H9 (cell line): ENCODE measurements at regions not wholly inside any gene's neighbourhood (a gene's known extent, or its start where the extent isn't known, plus 50 kb on each side); places are given as distances from the start of the nearest gene placed in this dataset.
"Not testable (repeated sequence)": the region's sequence is repeated elsewhere in the genome, so short reads cannot be mapped to it uniquely, and the experiment has no call there.

Source experiments
- DNase-seq: peaks from one replicate; pipeline ENCODE4 v3.0.0-alpha.2; 2017
- H2AFZ ChIP-seq: one replicate; pipeline ENCODE4 v1.6.1; 2013; ENCODE audit warnings: mild to moderate bottlenecking, low read length, control low read depth, moderate library complexity
- H2AK5ac ChIP-seq: 2 replicates; pipeline ENCODE4 v1.6.1; 2013; ENCODE audit warnings: low read length, control low read depth, mixed read lengths; ENCODE audit not compliant: insufficient read length
- H2BK120ac ChIP-seq: one replicate; pipeline ENCODE4 v1.6.1; 2013; ENCODE audit warnings: low read depth, mild to moderate bottlenecking, low read length, control low read depth, inconsistent platforms; ENCODE audit not compliant: poor library complexity, severe bottlenecking
- H2BK12ac ChIP-seq: 2 replicates; pipeline ENCODE4 v1.6.1; 2013; ENCODE audit warnings: low read length, control low read depth, mixed read lengths, low read depth; ENCODE audit not compliant: insufficient read length
- H2BK15ac ChIP-seq: 2 replicates; pipeline ENCODE4 v1.6.1; 2013; ENCODE audit warnings: low read depth, low read length, control low read depth
- H2BK20ac ChIP-seq: one replicate; pipeline ENCODE4 v1.6.1; 2013; ENCODE audit warnings: low read depth, mild to moderate bottlenecking, low read length, control low read depth, inconsistent platforms; ENCODE audit not compliant: poor library complexity, severe bottlenecking
- H2BK5ac ChIP-seq: 2 replicates; pipeline ENCODE4 v1.6.1; 2013; ENCODE audit warnings: low read length, control low read depth, mixed read lengths; ENCODE audit not compliant: insufficient read length
- H3K14ac ChIP-seq: 2 replicates; pipeline ENCODE4 v1.6.1; 2013; ENCODE audit warnings: low read length, control low read depth; ENCODE audit not compliant: insufficient read depth
- H3K18ac ChIP-seq: 2 replicates; pipeline ENCODE4 v1.6.1; 2013; ENCODE audit warnings: low read depth, mild to moderate bottlenecking, mixed read lengths, low read length, control low read depth; ENCODE audit not compliant: insufficient read length
- H3K23ac ChIP-seq: 2 replicates; pipeline ENCODE4 v1.6.1; 2013; ENCODE audit warnings: low read length, control low read depth, mixed read lengths, low read depth; ENCODE audit not compliant: insufficient read length
- H3K23me2 ChIP-seq: 2 replicates; pipeline ENCODE4 v1.6.1; 2013; ENCODE audit warnings: low read depth, mild to moderate bottlenecking, mixed read lengths, low read length, control low read depth; ENCODE audit not compliant: insufficient read length, poor library complexity, severe bottlenecking
- H3K27ac ChIP-seq: 2 replicates; pipeline ENCODE4 v1.5.1; 2013; ENCODE audit warnings: low read length, control low read depth, mixed read lengths, low read depth; ENCODE audit not compliant: insufficient read length
- H3K27me3 ChIP-seq: 2 replicates; pipeline ENCODE4 v1.6.1; 2013; ENCODE audit warnings: low read length, control low read depth, inconsistent platforms; ENCODE audit not compliant: insufficient read depth
- H3K4ac ChIP-seq: 2 replicates; pipeline ENCODE4 v1.6.1; 2013; ENCODE audit warnings: low read depth, mild to moderate bottlenecking, control low read depth, inconsistent platforms, low read length, moderate library complexity
- H3K4me1 ChIP-seq: 2 replicates; pipeline ENCODE4 v1.6.1; 2013; ENCODE audit warnings: low read length, control low read depth, inconsistent platforms; ENCODE audit not compliant: insufficient read depth
- H3K4me2 ChIP-seq: 2 replicates; pipeline ENCODE4 v1.6.1; 2013; ENCODE audit warnings: low read length, control low read depth, mixed read lengths; ENCODE audit not compliant: insufficient read length, insufficient read depth
- H3K56ac ChIP-seq: 2 replicates; pipeline ENCODE4 v1.6.1; 2013; ENCODE audit warnings: low read depth, mild to moderate bottlenecking, mixed read lengths, low read length, control low read depth; ENCODE audit not compliant: insufficient read length
- H3K79me1 ChIP-seq: 2 replicates; pipeline ENCODE4 v1.6.1; 2013; ENCODE audit warnings: low read depth, mild to moderate bottlenecking, moderate library complexity, low read length, control low read depth, inconsistent platforms; ENCODE audit not compliant: insufficient read depth, poor library complexity, severe bottlenecking
- H3K79me2 ChIP-seq: 2 replicates; pipeline ENCODE4 v1.6.1; 2013; ENCODE audit warnings: low read length, control low read depth, inconsistent platforms; ENCODE audit not compliant: insufficient read depth
- H3K9ac ChIP-seq: 2 replicates; pipeline ENCODE4 v1.6.1; 2013; ENCODE audit warnings: low read length, control low read depth, mixed read lengths; ENCODE audit not compliant: insufficient read length; ENCODE audit errors: extremely low read depth
- H3K9me3 ChIP-seq: one replicate; pipeline ENCODE4 v1.6.1; 2013; ENCODE audit warnings: low read depth, low read length, inconsistent platforms; ENCODE audit not compliant: control insufficient read depth
- H3T11ph ChIP-seq: one replicate; pipeline ENCODE4 v1.6.1; 2013; ENCODE audit warnings: mild to moderate bottlenecking, low read length, control low read depth, inconsistent platforms
- H4K20me1 ChIP-seq: one replicate; pipeline ENCODE4 v1.6.1; 2013; ENCODE audit not compliant: control insufficient read depth, insufficient read length, insufficient read depth
- H4K5ac ChIP-seq: 2 replicates; pipeline ENCODE4 v1.6.1; 2013; ENCODE audit warnings: low read depth, mild to moderate bottlenecking, mixed read lengths, low read length, control low read depth; ENCODE audit not compliant: insufficient read length
- H4K8ac ChIP-seq: replicated peaks from 2 replicates; pipeline ENCODE4 v1.6.1; 2013; ENCODE audit warnings: low read length, control low read depth, mixed read lengths, low read depth; ENCODE audit not compliant: insufficient read length
- H4K91ac ChIP-seq: 2 replicates; pipeline ENCODE4 v1.6.1; 2013; ENCODE audit warnings: low read depth, mild to moderate bottlenecking, moderate library complexity, mixed read lengths, low read length, control low read depth; ENCODE audit not compliant: insufficient read length
- H3K27ac Mint-ChIP-seq, 3 experiments: 2 replicates in 2 of 3; 3 replicates in 1 of 3; pipeline ENCODE4 v1.8.0; 2020 to 2021; ENCODE audit warnings: mixed read lengths in 3 of 3, mild to moderate bottlenecking in 1 of 3, moderate library complexity in 1 of 3
- H3K27me3 Mint-ChIP-seq: 2 replicates; pipeline ENCODE4 v1.8.0; 2021; ENCODE audit warnings: low read depth, mild to moderate bottlenecking, moderate library complexity, mixed read lengths
- H3K36me3 Mint-ChIP-seq, 3 experiments: 2 replicates in 2 of 3; 3 replicates in 1 of 3; pipeline ENCODE4 v1.8.0; 2020 to 2021; ENCODE audit warnings: low read depth in 3 of 3, mixed read lengths in 3 of 3; ENCODE audit not compliant: insufficient read depth in 1 of 3
- H3K4me1 Mint-ChIP-seq, 2 experiments: 2 replicates each; pipeline ENCODE4 v1.8.0; 2020; ENCODE audit warnings: mixed read lengths in 2 of 2
- H3K4me3 Mint-ChIP-seq, 2 experiments: 2 replicates in 1 of 2; 3 replicates in 1 of 2; pipeline ENCODE4 v1.8.0; 2020 to 2021; ENCODE audit warnings: mild to moderate bottlenecking in 2 of 2, mixed read lengths in 2 of 2, moderate library complexity in 1 of 2
- H3K9me3 Mint-ChIP-seq, 2 experiments: 2 replicates in 1 of 2; 3 replicates in 1 of 2; pipeline ENCODE4 v1.8.0; 2020; ENCODE audit warnings: mild to moderate bottlenecking in 2 of 2, mixed read lengths in 2 of 2, moderate library complexity in 1 of 2
- CTCF ChIP-seq: fragments of 200-600 bp; sonication (generic); conservative IDR thresholded peaks from 3 replicates; pipeline ENCODE4 v1.8.0; 2021; ENCODE audit warnings: antibody characterized with exemption, mild to moderate bottlenecking
- WGBS: extraction: QIAGEN DNeasy Blood & Tissue Kit; methylation state at CpG from one replicate; pipeline ENCODE4 v1.1.7; 2013; ENCODE audit warnings: missing lambda C conversion rate, low lambda C conversion rate, mixed read lengths; ENCODE audit not compliant: insufficient read length; ENCODE audit errors: extremely low coverage; 5-methylcytosine and 5-hydroxymethylcytosine counted together

- no peak overlapping the region for H3K23ac ChIP-seq
- H3K4me1 ChIP-seq: no peaks in the 10 kb centered on the region
- no peak overlapping the region for H3K27ac ChIP-seq
- no peak overlapping the region for H2BK12ac ChIP-seq
- H3T11ph ChIP-seq: no peak overlapping the region
- H3K36me3 Mint-ChIP-seq: no peaks in the 10 kb centered on the region
- no peak overlapping the region for H2BK120ac ChIP-seq
- H2BK20ac ChIP-seq: no peak overlapping the region
- no CpG with 5 or more reads among the region's 4 CpGs for WGBS
- H2BK15ac ChIP-seq: no peak overlapping the region
- H3K4ac ChIP-seq: no peak overlapping the region
- H2AFZ ChIP-seq: no peak overlapping the region
- H3K14ac ChIP-seq: no peak overlapping the region
- H4K5ac ChIP-seq: no peak overlapping the region
- no peak overlapping the region for H3K4me2 ChIP-seq
- no peak overlapping the region for H3K56ac ChIP-seq
- no peaks in the 10 kb centered on the region; the same call in 1 of the 2 replicates for H3K27me3 ChIP-seq
- H3K9ac ChIP-seq: no peak overlapping the region
- H3K4me1 Mint-ChIP-seq: no peaks in the 10 kb centered on the region
- no peak overlapping the region for H3K27ac Mint-ChIP-seq
- peaks cover 12% of the 10 kb centered on the region for H3K27me3 Mint-ChIP-seq
- no peak overlapping the region for H2AK5ac ChIP-seq
- H3K79me2 ChIP-seq: no peaks in the 10 kb centered on the region
- H3K9me3 ChIP-seq: no peaks in the 10 kb centered on the region
- no peak overlapping the region for H3K4me3 Mint-ChIP-seq
- H3K9me3 Mint-ChIP-seq: peaks cover 0 to 4% of the 10 kb centered on the region in 2 experiments; a peak in 2 of 5 replicates
- no peak for TF ChIP-seq CTCF
- H2BK5ac ChIP-seq: no peak overlapping the region
- no peak overlapping the region for H4K8ac ChIP-seq
- no peaks in the 10 kb centered on the region for H4K20me1 ChIP-seq
- no peaks in the 10 kb centered on the region for H3K23me2 ChIP-seq
- H3K18ac ChIP-seq: no peak overlapping the region
- no peak for DNase-seq
- H4K91ac ChIP-seq: no peak overlapping the region
- H3K79me1 ChIP-seq: no peaks in the 10 kb centered on the region
Measured at GRCh38 chr1:78334952-78335351, 155.8 kb upstream of the PTGFR start.

- not testable (repeated sequence) for H2AK5ac ChIP-seq, H3K27ac Mint-ChIP-seq, H3K4ac ChIP-seq, H2BK120ac ChIP-seq, DNase-seq, H2BK15ac ChIP-seq, H2AFZ ChIP-seq, H3K23ac ChIP-seq, H3K27me3 ChIP-seq, H4K5ac ChIP-seq, H3K9me3 ChIP-seq, H3K14ac ChIP-seq, H3K56ac ChIP-seq, H3K9ac ChIP-seq, H2BK20ac ChIP-seq, H3K36me3 Mint-ChIP-seq, H3K79me1 ChIP-seq, H3K4me3 Mint-ChIP-seq, H2BK12ac ChIP-seq, H3K18ac ChIP-seq, H4K8ac ChIP-seq, H3K23me2 ChIP-seq, H4K91ac ChIP-seq, H3K4me1 Mint-ChIP-seq, H3K9me3 Mint-ChIP-seq, H3K4me1 ChIP-seq, H2BK5ac ChIP-seq, H4K20me1 ChIP-seq, H3T11ph ChIP-seq, H3K27ac ChIP-seq, H3K4me2 ChIP-seq, H3K79me2 ChIP-seq
- peaks cover 10% of the 10 kb centered on the region for H3K27me3 Mint-ChIP-seq
- no CpG with 5 or more reads among the region's 3 CpGs for WGBS
Measured at GRCh38 chr1:78336751-78337150, 154.0 kb upstream of the PTGFR start.
